GM12892 (cell line): ENCODE measurements at regions not wholly inside any gene's neighbourhood (a gene's known extent, or its start where the extent isn't known, plus 50 kb on each side); places are given as distances from the start of the nearest gene placed in this dataset.

Source experiments
- POLR2A ChIP-seq: IDR thresholded peaks from 2 replicates; pipeline ENCODE4 v1.6.1; 2011; ENCODE audit warnings: low read depth, low read length, control low read depth
- TAF1 ChIP-seq: IDR thresholded peaks from 2 replicates; pipeline ENCODE4 v1.6.1; 2011; ENCODE audit warnings: low read depth, mild to moderate bottlenecking, control low read depth, low read length, borderline replicate concordance

DNA sequence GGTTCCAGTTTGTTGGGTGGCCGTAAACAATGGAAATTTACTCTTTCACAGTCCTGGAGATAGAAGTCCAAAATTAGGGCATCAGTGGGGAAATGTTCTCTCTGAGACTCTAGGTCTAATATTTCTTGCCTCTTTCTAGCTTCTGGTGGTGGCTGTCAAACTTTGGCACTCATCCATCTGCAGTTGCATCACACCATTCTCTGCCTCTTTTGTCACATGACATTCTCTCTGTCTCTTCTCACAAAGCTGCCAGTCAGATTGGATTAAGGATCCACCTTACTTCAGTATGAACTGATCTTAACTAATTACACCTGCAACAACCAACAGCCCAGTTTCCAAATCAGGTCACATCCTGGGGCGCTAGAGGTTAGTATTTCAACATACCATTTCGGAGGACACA is 222.9 kb upstream of the FTMT start:
- no peak for TF ChIP-seq POLR2A
- TF ChIP-seq TAF1, result no peak
